Epithelial cell of proximal tubule (primary cell): ENCODE measurements at regions not wholly inside any gene's neighbourhood (a gene's known extent, or its start where the extent isn't known, plus 50 kb on each side); places are given as distances from the start of the nearest gene placed in this dataset.
A peak's percentile ranks its signal among the peaks of the same experiment; 100 is the strongest.

ENCODE experiments used
- DNase-seq: peaks from one replicate; pipeline ENCODE4 v3.0.0-alpha.2; 2011; ENCODE audit warnings: low read depth
- H3K4me3 ChIP-seq: 2 replicates; pipeline ENCODE4 v1.5.1; 2011; ENCODE audit warnings: low read depth, mild to moderate bottlenecking, low read length
- TF ChIP-seq, protein P1 (sequence below): conservative IDR thresholded peaks from 2 replicates; pipeline ENCODE4 v1.5.1; 2012; ENCODE audit warnings: low read depth, mild to moderate bottlenecking, low read length

DNA sequence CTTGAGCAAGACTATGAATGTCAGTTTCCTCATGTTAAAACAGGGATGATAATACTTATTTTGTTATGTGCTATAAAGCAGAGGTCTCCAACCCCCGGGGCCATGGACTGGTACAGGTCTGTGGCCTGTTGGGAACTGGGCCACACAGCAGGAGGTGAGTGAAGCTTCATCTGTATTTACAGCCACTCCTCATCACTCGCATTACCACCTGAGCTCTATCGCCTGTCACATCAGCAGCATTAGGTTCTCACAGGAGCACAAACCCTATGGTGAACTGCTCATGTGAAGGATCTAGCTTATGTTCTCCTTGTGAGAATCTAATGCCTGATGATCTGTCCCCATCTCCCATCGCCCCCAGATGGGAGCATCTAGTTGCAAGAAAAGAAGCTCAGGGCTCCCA lies 365.3 kb upstream of the SMIM30 start:
- TF ChIP-seq, protein P1, sequence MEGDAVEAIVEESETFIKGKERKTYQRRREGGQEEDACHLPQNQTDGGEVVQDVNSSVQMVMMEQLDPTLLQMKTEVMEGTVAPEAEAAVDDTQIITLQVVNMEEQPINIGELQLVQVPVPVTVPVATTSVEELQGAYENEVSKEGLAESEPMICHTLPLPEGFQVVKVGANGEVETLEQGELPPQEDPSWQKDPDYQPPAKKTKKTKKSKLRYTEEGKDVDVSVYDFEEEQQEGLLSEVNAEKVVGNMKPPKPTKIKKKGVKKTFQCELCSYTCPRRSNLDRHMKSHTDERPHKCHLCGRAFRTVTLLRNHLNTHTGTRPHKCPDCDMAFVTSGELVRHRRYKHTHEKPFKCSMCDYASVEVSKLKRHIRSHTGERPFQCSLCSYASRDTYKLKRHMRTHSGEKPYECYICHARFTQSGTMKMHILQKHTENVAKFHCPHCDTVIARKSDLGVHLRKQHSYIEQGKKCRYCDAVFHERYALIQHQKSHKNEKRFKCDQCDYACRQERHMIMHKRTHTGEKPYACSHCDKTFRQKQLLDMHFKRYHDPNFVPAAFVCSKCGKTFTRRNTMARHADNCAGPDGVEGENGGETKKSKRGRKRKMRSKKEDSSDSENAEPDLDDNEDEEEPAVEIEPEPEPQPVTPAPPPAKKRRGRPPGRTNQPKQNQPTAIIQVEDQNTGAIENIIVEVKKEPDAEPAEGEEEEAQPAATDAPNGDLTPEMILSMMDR = no peak
- no peak overlapping the region for H3K4me3 ChIP-seq

DNA sequence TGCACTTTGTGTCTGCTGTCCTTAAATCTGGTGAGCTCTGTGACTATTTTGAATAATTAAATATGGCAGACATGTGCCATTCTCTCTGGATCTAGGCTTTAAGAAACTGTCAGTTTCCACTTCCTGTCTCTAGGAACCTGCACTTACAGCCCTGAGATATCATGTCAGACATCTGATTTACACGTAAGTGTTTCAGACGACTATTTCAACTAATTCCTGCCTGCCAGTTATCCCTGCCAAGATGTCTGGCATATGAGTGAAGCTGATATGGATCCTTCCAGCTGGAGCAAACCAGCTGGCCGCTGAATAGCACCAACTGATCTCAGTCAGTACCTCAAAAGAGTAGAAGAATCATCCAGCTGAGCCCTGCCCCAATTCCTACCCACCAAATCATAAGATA lies 362.2 kb upstream of the SMIM30 start:
- DNase-seq = no peak
- TF ChIP-seq, protein P1 = no peak
- no peak overlapping the region for H3K4me3 ChIP-seq

More for the DNA sequence above, 365.3 kb upstream of the SMIM30 start:
- DNase-seq = no peak

DNA sequence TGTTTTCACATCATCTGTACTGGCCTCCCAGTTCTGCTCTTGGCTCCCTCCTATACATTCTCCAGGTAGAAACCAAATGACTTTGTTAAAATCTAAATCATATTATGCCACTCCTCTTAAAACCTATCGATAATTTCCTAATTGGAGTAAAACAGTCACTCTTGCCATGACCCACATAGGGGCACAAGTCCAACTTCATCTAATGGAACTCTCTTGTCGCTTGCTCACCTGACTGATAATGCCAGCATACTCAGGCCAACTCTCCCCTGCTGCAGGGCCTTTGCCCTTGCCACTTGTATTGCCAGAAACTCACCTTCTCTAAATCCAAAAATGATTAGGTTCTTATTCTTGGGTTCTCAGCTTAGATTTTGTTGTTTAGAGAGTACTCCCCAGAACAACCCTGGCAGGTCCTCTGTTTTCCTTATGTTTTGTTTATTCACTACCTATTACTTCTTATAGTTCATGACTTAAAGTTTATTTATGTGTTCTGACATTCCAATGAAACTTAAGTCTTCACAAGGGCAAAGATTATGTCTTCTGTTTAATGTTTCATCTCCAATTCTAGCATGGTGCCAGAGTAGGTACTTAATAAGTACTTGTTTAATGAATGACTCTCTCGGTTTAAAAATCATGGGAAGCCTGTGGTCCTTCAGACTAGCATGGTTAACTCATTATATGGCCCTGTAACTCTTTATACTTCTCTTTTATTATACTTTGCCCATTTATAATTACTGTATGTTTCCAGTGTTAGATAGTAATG lies 345.9 kb upstream of the SMIM30 start:
- TF ChIP-seq, protein P1 = no peak
- DNase-seq = peak; percentile 27
- H3K4me3 ChIP-seq = no peak overlapping the region

DNA sequence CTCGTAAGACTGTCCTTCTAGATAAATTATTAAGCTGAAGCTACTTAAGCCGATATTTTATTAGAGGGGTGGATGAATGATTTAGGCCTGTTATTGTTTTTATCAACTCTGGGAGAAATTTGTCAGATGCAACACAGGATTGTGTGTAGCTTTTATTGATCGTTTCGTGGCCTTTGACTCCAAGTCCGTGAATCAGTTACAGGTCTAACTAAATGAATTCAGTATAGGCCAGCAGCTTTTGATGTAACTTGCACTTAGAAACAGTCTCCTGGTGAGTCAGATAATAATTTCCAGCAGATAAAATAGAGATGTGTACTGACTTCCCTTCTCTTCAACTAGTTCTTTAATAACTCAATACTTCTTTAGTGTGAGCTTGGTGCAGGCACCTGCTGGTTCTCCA lies 341.7 kb upstream of the SMIM30 start:
- TF ChIP-seq, protein P1 = no peak
- H3K4me3 ChIP-seq = no peak overlapping the region
- peak; percentile 27 for DNase-seq

DNA sequence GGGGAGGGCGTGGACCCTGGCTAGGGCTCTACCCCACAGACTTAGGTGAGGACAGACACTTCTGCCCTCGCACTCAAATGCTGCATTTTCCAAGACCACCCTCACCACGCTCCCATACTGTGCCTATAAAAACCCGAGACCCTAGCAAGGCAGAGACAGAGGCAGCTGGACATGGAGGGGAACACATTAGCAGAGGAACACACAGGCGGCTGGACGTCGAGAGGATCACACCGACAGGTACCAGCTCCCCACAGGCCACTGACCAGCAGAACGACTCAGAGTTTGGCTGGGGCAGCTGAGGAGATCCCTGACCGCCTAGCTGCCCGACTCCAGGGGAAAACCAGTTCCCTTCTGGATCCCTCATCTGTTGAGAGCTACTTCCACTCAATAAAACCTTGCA lies 338.2 kb upstream of the SMIM30 start:
- no peak overlapping the region for H3K4me3 ChIP-seq
- TF ChIP-seq, protein P1 = no peak
- DNase-seq = no peak

DNA sequence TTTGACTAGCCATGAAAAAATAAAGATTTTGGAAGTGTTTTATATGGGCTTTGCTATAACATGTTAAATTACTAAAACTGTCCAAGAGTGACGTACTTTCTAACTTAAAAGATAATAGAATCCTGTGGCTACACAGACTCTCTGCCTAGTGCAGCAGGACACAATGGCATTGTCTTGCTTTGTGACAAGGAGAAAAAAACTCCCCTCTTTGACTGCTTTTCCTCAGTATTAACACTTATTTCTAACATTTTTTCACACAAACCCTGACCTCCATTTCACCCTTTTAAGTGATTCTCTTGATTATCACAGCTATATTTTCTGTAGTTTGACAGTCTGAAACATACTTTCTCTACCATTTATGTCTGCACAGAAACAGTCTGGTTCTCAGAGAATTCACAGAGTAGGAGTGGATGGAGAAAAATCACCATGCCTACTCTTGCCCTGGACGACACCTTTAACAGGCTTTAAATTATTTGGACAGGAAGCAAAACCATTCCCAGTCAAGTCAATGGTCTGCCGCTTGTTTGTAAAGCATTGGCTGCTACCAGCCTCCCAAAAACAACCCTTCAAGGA lies 336.3 kb upstream of the SMIM30 start:
- H3K4me3 ChIP-seq = no peak overlapping the region
- DNase-seq = no peak
- TF ChIP-seq, protein P1 = no peak

DNA sequence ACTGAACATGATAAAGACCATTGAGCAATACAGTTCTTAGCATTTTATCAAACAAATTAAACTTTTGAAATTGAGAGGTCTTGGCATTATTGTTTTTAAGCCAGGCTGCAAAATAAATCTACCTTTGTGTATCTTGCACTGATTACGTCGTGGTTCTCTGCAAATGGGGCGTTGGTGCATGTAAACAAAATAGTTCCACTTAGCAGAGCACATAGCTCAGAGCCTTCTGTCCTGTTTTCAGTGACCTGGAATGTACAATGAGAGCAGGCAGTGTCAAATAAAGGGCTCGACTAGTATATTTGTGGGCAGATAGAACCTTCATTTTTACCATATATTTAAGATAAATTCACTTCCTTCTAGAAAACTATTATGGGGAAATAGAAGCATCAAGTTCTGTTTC lies 333.9 kb upstream of the SMIM30 start:
- no peak overlapping the region for H3K4me3 ChIP-seq
- TF ChIP-seq, protein P1 = no peak
- DNase-seq = no peak
